NCI-H187 (cell line): ENCODE measurements at regions not wholly inside any gene's neighbourhood (a gene's known extent, or its start where the extent isn't known, plus 50 kb on each side); places are given as distances from the start of the nearest gene placed in this dataset.
"Not testable (repeated sequence)": the region's sequence is repeated elsewhere in the genome, so short reads cannot be mapped to it uniquely, and the experiment has no call there.

Source experiments
- DNase-seq, 2 experiments: peaks; one replicate each; lab custom pipeline; 2025; lab: John Stamatoyannopoulos, UW

GRCh38 chr3:101950510-101950909 is 101.2 kb downstream of the NFKBIZ start:
- DNase-seq: no peak

DNA sequence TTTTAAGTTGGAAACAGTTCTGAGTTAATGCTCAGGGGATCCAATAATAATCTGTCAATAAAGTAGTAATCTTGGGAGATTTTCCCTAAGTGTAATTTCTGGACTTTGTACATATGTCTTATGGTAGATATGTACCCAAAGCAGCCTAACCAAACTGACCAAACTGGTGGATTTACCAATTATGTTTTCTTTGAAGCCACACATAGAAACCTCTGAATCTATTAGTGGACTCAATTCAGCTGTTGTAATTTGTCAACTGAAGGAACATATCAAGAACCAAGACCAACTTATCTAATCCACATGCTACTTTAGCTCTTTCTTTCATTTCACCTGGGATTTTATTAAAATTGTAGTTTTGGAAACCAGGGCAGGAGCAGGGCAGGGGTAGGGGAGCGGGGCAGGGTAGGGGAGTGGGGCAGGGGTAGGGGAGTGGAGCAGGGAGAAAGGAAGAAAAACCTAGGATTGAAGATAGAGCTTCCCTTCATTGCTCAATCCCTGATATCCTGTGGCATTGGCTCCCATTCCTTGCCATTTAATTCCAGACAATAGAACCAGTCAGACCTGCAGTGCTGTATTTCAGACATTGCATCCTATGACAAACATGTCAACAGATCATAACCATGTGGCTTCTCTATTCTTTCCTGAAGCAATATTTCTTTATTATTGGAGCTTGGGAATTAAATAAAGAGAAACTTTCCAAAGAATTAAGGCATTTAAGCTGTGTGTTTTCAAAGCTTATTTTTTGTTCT is 101.8 kb downstream of the NFKBIZ start:
- DNase-seq: no peak

DNA sequence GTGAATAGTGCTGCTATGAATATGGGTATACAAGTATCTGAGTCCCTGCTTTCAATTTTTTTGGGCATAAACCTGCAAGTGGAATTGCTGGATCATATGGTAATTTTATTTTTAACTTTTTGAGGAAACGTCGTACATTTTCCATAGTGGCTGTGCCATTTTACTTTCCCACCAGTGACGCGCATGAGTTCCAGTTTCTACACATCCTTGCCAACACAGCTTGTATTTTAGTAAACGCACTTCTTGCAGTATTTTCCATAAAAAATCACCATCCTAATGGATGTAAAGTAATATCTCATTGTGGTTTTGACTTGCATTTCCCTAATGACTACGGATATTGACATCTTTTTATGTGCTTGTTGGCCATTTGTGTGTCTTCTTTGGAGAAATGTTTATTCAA is 105.0 kb downstream of the NFKBIZ start:
- DNase-seq: no peak

- DNase-seq: no peak
Measured at GRCh38 chr3:101954936-101955335, 105.6 kb downstream of the NFKBIZ start.

DNA sequence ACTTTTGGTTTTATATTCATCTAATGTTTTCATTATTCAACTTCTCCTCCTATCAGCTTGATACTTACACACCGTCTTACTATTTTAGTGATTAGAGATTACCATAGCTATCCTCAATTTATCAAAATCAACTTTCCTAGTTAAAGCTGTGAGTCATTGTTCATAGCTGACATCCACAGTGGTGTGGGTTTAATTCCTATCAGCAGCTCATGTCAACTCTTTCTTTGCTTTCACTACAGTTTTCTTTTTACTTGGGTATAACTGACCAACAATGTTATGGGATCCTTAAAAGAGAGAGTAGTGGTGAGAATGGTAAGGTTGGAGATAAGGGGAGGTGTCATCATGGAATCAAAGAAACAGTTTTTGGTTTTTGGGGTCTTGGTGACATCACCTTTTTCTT is 112.7 kb downstream of the NFKBIZ start:
- DNase-seq: no peak

DNA sequence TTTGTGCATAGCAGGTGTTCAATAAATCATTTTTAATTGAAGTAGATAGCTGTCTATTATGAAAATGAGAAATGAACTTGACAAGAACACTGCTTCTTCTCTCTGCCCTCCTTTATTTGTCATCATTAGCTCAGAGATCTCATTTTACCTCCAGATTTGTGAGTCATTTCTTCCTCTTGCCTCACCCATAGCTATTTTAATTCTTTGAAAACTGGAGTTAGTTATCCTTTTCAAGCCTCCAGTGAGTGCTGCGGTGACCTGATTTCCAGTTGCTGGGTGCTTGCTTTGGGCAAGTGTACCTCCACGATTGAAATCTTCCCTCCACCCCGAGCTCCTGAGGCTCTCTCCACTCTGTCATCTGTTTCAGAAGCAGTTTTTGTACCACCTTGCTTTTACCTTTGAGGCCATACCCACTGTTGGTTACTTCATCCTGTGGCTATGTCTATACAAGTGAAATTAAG is 114.6 kb downstream of the NFKBIZ start:
- no peak for DNase-seq

- DNase-seq: no peak
Measured at GRCh38 chr3:101964861-101965260, 115.5 kb downstream of the NFKBIZ start.

- no peak for DNase-seq
Measured at GRCh38 chr3:101966226-101966625, 116.9 kb downstream of the NFKBIZ start.

- no peak for DNase-seq
Measured at GRCh38 chr3:101970212-101970611, 120.9 kb downstream of the NFKBIZ start.

DNA sequence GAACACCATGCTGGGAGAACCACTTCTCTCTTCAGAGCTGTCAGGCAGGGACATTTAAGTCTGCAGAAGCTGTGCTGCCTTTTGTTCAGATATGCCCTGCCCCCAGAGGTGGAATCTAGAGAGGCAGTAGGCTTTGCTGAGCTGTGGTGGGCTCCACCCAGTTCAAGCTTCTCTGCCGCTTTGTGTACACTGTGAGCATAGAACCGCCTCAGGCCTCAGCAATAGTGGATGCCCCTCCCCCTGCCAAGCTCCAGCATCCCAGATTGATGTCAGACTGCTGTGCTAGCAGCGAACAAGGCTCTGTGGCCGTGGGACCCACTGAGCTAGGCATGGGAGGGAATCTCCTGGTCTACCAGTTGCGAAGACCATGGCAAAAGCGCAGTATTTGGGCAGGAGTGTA is 121.6 kb downstream of the NFKBIZ start:
- no peak for DNase-seq

GRCh38 chr3:101972430-101973162 is 123.3 kb downstream of the NFKBIZ start:
- DNase-seq: no peak

DNA sequence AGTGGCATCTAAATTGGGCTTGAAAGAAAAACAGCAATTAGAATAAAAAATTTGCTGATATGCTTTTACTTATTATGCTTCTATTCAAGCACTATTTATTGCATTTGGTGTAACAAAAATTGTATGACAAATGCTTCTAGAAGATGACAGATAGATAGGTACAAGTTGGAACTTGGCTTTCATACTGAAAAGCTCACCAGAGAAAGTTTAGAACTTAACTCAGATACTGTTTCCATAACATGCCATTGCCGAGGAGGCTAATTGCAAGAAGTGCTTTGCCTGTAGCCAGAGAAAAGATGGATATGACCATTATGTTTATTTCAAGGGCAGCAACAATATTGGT is 123.8 kb downstream of the NFKBIZ start:
- DNase-seq: no peak

DNA sequence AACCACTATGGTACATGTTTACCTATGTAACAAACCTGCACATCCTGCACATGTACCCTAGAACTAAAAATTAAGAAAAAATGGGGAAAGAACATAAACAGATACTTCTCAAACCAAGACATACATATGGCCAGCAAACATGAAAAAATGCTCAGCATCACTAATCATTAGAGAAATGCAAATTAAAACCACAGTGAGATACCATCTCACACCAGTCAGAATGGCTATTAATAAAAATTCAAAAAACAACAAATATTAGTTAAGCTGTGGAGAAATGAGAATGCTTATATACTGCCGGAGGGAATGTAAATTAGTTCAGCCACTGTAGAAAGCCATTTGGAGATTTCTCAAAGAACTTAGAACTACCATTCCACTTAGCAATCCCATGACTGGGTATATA is 126.1 kb downstream of the NFKBIZ start:
- not testable (repeated sequence) for DNase-seq

DNA sequence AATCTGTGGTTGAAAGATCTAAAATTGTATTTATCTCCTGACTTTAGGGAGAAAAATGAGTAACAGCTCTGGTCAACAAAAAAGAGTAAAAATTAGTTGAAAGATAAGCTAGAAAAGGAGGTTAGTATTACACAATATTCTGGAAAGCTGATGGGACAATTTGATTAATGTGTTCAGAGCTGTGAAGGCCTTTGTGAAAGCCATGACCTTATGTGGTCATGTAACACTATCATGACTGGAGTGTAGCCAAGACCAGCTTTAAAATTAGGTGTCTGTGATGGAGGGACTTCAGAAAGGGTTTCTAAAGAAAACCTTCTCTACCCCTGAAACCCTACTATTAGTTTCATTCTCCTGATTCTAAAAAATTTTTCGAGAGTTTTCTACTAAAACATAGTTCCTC is 127.2 kb downstream of the NFKBIZ start:
- DNase-seq: no peak

DNA sequence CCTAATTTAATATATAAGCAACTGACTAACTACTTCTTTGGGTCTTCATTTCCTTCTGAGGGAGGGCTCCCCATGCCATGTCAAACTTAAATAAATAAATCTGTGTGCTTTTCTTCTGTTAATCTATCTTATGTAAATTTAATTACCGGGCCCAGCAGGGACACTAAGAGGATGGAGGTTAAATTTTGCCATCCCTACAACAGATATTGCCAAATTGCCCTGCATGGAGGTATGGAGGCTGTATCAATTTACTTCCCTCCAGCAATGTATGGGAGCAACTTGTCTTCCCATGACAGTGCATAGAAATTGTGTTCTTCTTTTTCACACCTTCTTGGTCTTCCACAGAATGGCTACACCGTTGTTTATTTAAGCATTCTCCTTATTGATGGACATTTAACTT is 129.0 kb downstream of the NFKBIZ start:
- no peak for DNase-seq

DNA sequence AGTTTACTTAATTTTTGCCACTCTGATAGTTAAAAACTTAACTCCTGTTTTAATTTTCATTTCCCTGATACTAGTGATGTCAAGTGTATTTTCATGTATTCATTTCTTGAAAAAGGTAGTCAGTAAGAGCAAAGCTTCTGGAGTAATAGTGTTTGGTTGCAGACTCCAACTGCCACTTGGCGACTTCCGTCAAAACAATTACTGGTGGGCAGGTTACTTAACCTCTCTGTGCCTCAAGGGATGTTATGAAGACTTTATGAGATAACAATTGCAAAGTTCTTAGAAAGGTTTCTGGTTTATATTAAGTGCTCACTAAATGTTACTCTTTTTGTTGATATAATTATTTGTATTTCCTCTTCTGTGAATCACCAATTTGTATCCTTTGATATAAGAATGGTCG is 129.7 kb downstream of the NFKBIZ start:
- no peak for DNase-seq

DNA sequence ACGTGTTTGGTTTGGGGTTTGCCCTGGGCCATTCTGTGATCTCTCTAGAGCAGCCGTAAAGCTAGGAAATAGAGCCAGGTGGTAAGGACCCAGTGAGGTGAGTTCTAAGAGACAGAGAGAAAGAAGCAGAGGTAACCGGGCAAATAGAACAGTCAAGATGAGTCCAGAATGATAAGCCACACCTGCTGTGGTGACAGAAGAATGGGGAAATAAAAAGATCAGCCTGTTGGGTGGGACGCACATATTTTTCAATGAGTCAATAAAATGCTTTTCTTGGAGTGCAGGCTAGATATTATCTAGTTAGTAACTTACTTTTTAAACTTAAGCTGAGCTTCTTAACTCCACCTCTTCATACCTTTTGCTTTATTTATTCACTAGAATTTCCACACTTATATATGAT is 135.0 kb downstream of the NFKBIZ start:
- DNase-seq: no peak

DNA sequence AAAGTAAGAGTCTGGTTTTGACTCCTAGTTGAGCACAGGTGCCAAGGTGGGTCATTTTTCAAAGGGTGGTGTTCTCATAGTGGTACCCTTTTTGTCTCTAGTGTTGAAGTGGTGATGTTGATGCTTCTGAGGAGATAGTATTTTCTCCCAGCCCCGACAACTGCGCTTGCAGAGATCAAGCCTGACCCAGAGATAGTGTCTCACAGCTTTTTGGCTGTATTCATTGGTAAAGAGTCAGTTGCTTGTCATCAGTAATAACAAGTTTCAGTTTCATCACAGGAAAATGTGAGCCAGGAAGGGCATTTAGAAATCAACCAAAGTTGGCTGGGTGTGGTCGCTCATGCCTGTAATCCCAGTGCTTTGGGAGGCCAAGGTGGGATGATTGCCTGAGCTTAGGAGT is 139.3 kb downstream of the NFKBIZ start:
- no peak for DNase-seq

GRCh38 chr3:101989578-101990200 is 140.4 kb downstream of the NFKBIZ start:
- DNase-seq: no peak

GRCh38 chr3:101992863-101993262 is 143.5 kb downstream of the NFKBIZ start:
- DNase-seq: no peak

- DNase-seq: no peak
Measured at GRCh38 chr3:101994386-101994785, 145.1 kb downstream of the NFKBIZ start.

- no peak for DNase-seq
Measured at GRCh38 chr3:101995371-101996046, 146.2 kb downstream of the NFKBIZ start.

DNA sequence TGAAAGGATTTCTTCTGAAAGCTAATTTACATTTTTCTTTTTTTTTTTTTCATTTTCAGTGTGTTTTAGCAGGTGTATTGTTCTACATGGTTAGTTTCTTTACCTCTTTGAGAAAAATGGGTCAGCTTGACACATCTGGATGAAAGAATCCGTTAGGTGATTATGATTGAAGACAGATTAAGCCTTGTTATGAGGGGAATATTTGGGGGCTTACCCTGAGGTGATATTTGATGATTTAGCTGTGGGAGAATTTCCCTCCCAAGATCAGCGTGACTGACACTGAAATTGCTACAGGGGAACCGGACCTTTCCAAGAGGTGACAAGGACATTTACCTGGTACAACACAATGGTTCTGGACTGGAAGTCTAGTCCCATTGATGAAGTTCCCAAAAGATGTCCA is 147.5 kb downstream of the NFKBIZ start:
- no peak for DNase-seq
